H1 (cell line): ENCODE measurements at regions not wholly inside any gene's neighbourhood (a gene's known extent, or its start where the extent isn't known, plus 50 kb on each side); places are given as distances from the start of the nearest gene placed in this dataset.

Experiments used
- CBX8 ChIP-seq: fragments of 300-800, 300-1000 bp; sonication (generic); IDR thresholded peaks from 2 replicates; pipeline ENCODE4 v1.7.1; 2016; ENCODE audit warnings: low read depth, low read length, borderline replicate concordance
- EGR1 ChIP-seq: IDR thresholded peaks from 2 replicates; pipeline ENCODE4 v1.6.1; 2011; ENCODE audit warnings: low read depth, low read length, borderline replicate concordance
- PHF8 ChIP-seq: fragments of 200-600 bp; sonication (generic); conservative IDR thresholded peaks from 2 replicates; pipeline ENCODE4 v1.7.1; 2012; ENCODE audit warnings: low read depth, mild to moderate bottlenecking, inconsistent platforms, low read length, moderate library complexity
- POLR2AphosphoS5 ChIP-seq: IDR thresholded peaks from 2 replicates; pipeline ENCODE4 v1.6.1; 2011; ENCODE audit warnings: low read depth, low read length
- TF ChIP-seq, protein P1 (sequence below), 3 experiments: IDR thresholded peaks; 1 replicate in 2 of 3; 2 replicates in 1 of 3; pipeline versions ENCODE4 v1.5.1 to v1.6.1; 2011; ENCODE audit warnings: low read length in 3 of 3, mild to moderate bottlenecking in 3 of 3, inconsistent platforms in 2 of 3, low read depth in 1 of 3, moderate library complexity in 1 of 3; ENCODE audit not compliant: insufficient read depth in 1 of 3; ENCODE audit errors: control extremely low read depth in 1 of 3

DNA sequence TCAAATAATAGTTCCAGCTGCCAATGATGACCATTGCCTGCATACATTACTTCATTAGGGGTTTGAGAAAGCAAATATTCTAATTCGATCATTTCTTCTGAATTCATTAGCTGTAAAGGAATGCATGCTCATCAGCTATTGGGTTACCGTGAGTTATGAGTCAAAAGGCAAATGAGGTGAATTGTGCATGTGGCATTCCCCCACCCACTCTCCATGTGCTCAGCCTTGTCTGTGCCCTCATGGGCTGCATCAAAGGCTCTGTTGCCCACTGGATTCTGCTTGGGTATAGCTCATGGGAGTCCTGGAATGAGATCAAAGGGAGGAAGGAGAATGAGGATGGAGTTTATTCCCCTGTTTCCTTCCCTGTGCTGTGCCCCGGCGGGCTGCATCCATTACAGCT, 99.3 kb upstream of the CHRNA7 start:
- TF ChIP-seq CBX8 (no peak), PHF8 (no peak), POLR2AphosphoS5 (no peak), EGR1 (no peak)
- TF ChIP-seq, protein P1, sequence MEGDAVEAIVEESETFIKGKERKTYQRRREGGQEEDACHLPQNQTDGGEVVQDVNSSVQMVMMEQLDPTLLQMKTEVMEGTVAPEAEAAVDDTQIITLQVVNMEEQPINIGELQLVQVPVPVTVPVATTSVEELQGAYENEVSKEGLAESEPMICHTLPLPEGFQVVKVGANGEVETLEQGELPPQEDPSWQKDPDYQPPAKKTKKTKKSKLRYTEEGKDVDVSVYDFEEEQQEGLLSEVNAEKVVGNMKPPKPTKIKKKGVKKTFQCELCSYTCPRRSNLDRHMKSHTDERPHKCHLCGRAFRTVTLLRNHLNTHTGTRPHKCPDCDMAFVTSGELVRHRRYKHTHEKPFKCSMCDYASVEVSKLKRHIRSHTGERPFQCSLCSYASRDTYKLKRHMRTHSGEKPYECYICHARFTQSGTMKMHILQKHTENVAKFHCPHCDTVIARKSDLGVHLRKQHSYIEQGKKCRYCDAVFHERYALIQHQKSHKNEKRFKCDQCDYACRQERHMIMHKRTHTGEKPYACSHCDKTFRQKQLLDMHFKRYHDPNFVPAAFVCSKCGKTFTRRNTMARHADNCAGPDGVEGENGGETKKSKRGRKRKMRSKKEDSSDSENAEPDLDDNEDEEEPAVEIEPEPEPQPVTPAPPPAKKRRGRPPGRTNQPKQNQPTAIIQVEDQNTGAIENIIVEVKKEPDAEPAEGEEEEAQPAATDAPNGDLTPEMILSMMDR (IDR thresholded peaks at IDR 0.05; ENCODE audit: control extremely low read depth in 1 of 3, insufficient read depth in 1 of 3, low read depth in 1 of 3, low read length in 3 of 3) = no peak
